ENCODE measurements at regions not wholly inside any gene's neighbourhood (a gene's known extent, or its start where the extent isn't known, plus 50 kb on each side); places are given as distances from the start of the nearest gene placed in this dataset.

DNA sequence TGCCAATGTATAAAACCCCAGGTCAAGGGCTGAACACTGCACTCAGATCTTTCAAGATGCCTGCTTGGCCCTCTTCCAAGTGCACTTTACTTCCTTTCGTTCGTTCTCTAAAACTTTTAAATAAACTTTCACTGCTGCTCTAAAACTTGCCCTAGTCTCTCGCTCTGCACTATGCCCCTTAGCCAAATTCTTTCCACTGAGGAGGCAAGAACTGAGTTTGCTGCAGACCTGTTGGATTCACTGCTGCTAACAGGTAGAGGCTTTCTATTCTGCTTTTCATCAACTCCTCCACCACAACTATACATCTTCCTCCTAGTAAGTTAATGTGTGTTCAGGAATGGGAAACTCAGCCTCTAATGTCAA lies 467.9 kb downstream of the MBD2 start (continued):
- TF ChIP-seq ZNF556 (CRISPR knock-in tag; IDR thresholded peaks at IDR 0.05; ENCODE audit: borderline replicate concordance) (no peak), MEIS2 (CRISPR knock-in tag; IDR thresholded peaks at IDR 0.05) (no peak), HOXA3 (CRISPR knock-in tag; IDR thresholded peaks at IDR 0.05) (no peak)
- TF ChIP-seq, protein P1, sequence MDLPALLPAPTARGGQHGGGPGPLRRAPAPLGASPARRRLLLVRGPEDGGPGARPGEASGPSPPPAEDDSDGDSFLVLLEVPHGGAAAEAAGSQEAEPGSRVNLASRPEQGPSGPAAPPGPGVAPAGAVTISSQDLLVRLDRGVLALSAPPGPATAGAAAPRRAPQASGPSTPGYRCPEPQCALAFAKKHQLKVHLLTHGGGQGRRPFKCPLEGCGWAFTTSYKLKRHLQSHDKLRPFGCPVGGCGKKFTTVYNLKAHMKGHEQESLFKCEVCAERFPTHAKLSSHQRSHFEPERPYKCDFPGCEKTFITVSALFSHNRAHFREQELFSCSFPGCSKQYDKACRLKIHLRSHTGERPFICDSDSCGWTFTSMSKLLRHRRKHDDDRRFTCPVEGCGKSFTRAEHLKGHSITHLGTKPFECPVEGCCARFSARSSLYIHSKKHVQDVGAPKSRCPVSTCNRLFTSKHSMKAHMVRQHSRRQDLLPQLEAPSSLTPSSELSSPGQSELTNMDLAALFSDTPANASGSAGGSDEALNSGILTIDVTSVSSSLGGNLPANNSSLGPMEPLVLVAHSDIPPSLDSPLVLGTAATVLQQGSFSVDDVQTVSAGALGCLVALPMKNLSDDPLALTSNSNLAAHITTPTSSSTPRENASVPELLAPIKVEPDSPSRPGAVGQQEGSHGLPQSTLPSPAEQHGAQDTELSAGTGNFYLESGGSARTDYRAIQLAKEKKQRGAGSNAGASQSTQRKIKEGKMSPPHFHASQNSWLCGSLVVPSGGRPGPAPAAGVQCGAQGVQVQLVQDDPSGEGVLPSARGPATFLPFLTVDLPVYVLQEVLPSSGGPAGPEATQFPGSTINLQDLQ (CRISPR knock-in tag; IDR thresholded peaks at IDR 0.05), result no peak

DNA sequence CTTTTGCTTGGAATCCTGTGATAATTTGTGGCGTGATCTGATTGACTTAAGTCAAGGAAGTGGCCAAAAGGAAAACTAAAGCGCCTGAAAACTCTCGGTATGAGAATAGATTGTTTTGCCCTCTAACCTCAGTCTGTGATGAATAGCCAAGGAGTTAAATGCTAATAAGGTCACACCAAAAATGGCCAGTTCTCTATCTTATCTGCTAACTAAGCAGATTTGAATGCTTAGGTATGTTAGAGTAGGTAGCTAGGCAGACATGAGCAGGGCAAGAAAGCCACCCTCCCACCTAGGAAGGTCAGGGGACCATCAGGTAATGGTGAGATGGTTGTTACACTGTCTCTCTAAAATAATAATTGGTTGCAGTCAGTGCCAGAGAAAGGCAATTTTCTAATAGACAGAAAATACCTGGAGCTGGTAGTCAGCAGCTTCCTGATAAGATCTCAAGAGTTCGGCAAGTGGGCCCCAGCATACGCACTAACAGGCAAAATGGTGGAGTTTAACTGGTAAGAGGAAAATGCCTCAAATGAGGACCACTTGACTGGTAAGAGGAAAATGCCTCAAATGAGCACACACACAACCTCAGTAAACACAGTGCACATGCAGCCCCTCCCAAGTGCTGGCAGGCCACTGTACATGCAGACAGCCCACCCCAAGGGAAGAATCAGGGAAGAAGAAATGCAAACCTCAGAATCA lies 468.4 kb downstream of the MBD2 start:
- intact Hi-C loops (cut with micrococcal nuclease; ENCODE audit: unreplicated experiment), result no loop called here
- Histone ChIP-seq H2AFZ (ENCODE audit: low read length) (no peak overlapping the region), H3K9ac (ENCODE audit: insufficient read depth, low read depth, low read length) (no peak overlapping the region), H3K27ac (ENCODE audit: extremely low read length, insufficient read depth, low read length) (no peak overlapping the region), H3K4me3 (replicated peaks in 1 of 3; ENCODE audit: insufficient read depth in 1 of 3, low read depth in 2 of 3, low read length in 3 of 3) (no peak overlapping the region), H3K36me3 (replicated peaks in 1 of 2; ENCODE audit: control insufficient read depth in 1 of 2, insufficient read depth in 2 of 2, low read length in 2 of 2) (no peaks in the 10 kb centered on the region), H3K9me3 (ENCODE audit: low read length) (no peaks in the 10 kb centered on the region), H3K79me2 (ENCODE audit: insufficient read depth, low read length) (no peaks in the 10 kb centered on the region), H4K20me1 (ENCODE audit: insufficient read depth, low read length) (no peaks in the 10 kb centered on the region), H3K4me1 (ENCODE audit: insufficient read depth, low read length) (no peaks in the 10 kb centered on the region), H3K27me3 (ENCODE audit: control insufficient read depth in 1 of 2, insufficient read depth in 2 of 2, low read length in 2 of 2) (no peaks in the 10 kb centered on the region), H3K4me2 (ENCODE audit: low read depth, low read length) (no peak overlapping the region)
- ATAC-seq (no peak), FAIRE-seq (no peak), DNase-seq (ENCODE audit: low spot score) (no peak)
- CTCF ChIA-PET (ENCODE audit: low intra/inter-chr PET ratio, low total read pairs), result no interaction called here
- in situ Hi-C loops (cut with HindIII; ENCODE audit: extremely low pct_ligation_motif_present, low pct_unique_long_range_greater_than_20kb), result no loop called here
- TF ChIP-seq, protein P2, sequence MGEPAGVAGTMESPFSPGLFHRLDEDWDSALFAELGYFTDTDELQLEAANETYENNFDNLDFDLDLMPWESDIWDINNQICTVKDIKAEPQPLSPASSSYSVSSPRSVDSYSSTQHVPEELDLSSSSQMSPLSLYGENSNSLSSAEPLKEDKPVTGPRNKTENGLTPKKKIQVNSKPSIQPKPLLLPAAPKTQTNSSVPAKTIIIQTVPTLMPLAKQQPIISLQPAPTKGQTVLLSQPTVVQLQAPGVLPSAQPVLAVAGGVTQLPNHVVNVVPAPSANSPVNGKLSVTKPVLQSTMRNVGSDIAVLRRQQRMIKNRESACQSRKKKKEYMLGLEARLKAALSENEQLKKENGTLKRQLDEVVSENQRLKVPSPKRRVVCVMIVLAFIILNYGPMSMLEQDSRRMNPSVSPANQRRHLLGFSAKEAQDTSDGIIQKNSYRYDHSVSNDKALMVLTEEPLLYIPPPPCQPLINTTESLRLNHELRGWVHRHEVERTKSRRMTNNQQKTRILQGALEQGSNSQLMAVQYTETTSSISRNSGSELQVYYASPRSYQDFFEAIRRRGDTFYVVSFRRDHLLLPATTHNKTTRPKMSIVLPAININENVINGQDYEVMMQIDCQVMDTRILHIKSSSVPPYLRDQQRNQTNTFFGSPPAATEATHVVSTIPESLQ (CRISPR knock-in tag; conservative IDR thresholded peaks at IDR 0.05), result no peak
- TF ChIP-seq MAFF (IDR thresholded peaks at IDR 0.05; ENCODE audit: low read depth, low read length) (peak; percentile 44), MAFK (conservative IDR thresholded peaks at IDR 0.05 in 1 of 2, IDR thresholded peaks at IDR 0.05 in 1 of 2; ENCODE audit: low read length in 2 of 2) (peak; percentile 52 to 71; a peak in 3 of 4 replicates)
- no TSS peak for BruUV-seq (replicated peaks)
- POLR2A ChIA-PET, result no interaction called here
- 67% methylated on average over 5 of the region's 5 CpGs for WGBS (ENCODE audit: low lambda C conversion rate)

All from HepG2 (cell line).